ENCODE measurements at regions not wholly inside any gene's neighbourhood (a gene's known extent, or its start where the extent isn't known, plus 50 kb on each side); places are given as distances from the start of the nearest gene placed in this dataset.
"Not testable (repeated sequence)": the region's sequence is repeated elsewhere in the genome, so short reads cannot be mapped to it uniquely, and the experiment has no call there.

- Histone ChIP-seq H3K4me3 (ENCODE audit: low read depth, low read length, poor library complexity, severe bottlenecking) (no peak overlapping the region), H3K27ac (ENCODE audit: low read depth, low read length, poor library complexity, severe bottlenecking) (no peak overlapping the region), H3K9me3 (ENCODE audit: low read depth, low read length, poor library complexity, severe bottlenecking) (peaks cover 10% of the 10 kb centered on the region), H3K4me1 (ENCODE audit: insufficient read depth, low read length, poor library complexity, severe bottlenecking) (no peaks in the 10 kb centered on the region), H3K27me3 (replicated peaks; ENCODE audit: insufficient read depth, low read depth, low read length, poor library complexity) (no peaks in the 10 kb centered on the region), H3K36me3 (ENCODE audit: insufficient read depth, low read length, poor library complexity, severe bottlenecking) (no peaks in the 10 kb centered on the region)
- TF ChIP-seq, protein P1, sequence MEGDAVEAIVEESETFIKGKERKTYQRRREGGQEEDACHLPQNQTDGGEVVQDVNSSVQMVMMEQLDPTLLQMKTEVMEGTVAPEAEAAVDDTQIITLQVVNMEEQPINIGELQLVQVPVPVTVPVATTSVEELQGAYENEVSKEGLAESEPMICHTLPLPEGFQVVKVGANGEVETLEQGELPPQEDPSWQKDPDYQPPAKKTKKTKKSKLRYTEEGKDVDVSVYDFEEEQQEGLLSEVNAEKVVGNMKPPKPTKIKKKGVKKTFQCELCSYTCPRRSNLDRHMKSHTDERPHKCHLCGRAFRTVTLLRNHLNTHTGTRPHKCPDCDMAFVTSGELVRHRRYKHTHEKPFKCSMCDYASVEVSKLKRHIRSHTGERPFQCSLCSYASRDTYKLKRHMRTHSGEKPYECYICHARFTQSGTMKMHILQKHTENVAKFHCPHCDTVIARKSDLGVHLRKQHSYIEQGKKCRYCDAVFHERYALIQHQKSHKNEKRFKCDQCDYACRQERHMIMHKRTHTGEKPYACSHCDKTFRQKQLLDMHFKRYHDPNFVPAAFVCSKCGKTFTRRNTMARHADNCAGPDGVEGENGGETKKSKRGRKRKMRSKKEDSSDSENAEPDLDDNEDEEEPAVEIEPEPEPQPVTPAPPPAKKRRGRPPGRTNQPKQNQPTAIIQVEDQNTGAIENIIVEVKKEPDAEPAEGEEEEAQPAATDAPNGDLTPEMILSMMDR (conservative IDR thresholded peaks at IDR 0.05; ENCODE audit: low read depth, low read length), result no peak
- TF ChIP-seq EZH2 (IDR thresholded peaks at IDR 0.05; ENCODE audit: borderline replicate concordance, low read depth, low read length, poor library complexity, severe bottlenecking), result no peak
- no TSS peak for BruUV-seq (replicated peaks)
- intact Hi-C loops (cut with micrococcal nuclease; ENCODE audit: unreplicated experiment), result no loop called here
- ChIA-PET CTCF (no interaction called here), POLR2A (ENCODE audit: low non-redundant PET) (interaction anchor here (0.7 kb wide), 1 partner anchor 475 kb away, joined by 4 read pairs; no protein-coding TSS in a partner anchor)
- no peak for DNase-seq (ENCODE audit: low spot score)
Observed at GRCh38 chr11:49442669-49443068, 234.3 kb upstream of the FOLH1 start.

DNA sequence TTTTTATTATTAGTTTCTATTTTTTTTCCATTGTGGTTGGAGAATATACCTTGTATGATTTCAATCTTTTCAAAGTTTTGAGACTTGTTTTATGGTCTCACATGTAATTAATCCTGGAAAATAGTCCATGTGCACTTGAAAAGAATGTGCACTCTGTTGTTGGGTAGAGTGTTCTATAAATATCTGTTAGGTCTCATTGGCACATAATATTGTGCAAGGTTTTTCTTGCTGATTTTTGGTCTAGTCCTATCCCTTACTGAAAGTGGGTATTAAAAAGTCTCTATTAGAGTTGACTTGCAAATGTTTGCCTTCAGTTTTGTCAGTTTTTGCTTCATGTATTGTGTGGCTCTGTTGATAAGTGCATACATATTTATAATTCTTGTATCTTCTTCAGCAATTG lies 231.5 kb upstream of the FOLH1 start:
- H3K27ac ChIP-seq (ENCODE audit: low read depth, low read length, poor library complexity, severe bottlenecking); H3K9me3 ChIP-seq (ENCODE audit: low read depth, low read length, poor library complexity, severe bottlenecking); POLR2A ChIA-PET (ENCODE audit: low non-redundant PET); DNase-seq (ENCODE audit: low spot score); BruUV-seq (replicated peaks); CTCF ChIA-PET; H3K4me1 ChIP-seq (ENCODE audit: insufficient read depth, low read length, poor library complexity, severe bottlenecking); H3K27me3 ChIP-seq (replicated peaks; ENCODE audit: insufficient read depth, low read depth, low read length, poor library complexity); H3K36me3 ChIP-seq (ENCODE audit: insufficient read depth, low read length, poor library complexity, severe bottlenecking); intact Hi-C loops (cut with micrococcal nuclease; ENCODE audit: unreplicated experiment); H3K4me3 ChIP-seq (ENCODE audit: low read depth, low read length, poor library complexity, severe bottlenecking): not testable (repeated sequence)

DNA sequence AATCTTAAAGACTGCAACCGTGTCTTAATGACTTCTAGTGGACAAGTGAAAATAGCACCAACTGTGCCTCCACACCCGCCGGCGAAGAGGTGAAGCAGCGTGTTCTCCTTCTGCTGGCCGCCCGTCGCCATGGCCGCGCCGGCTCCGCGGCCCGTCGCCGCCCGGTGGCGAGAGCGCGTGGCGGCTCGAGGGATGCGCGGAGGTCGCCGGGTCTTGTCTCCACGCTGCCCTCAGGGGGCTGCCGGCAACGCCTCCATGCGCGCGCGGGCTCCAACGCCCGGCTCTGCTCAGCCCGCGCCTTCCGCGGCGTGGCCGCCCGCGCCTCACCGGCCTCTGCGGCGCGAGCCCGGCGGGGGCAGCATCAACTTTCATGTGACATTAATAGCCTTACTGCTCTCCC lies 225.9 kb upstream of the FOLH1 start:
- H3K36me3 ChIP-seq (ENCODE audit: insufficient read depth, low read length, poor library complexity, severe bottlenecking); CTCF ChIA-PET; H3K4me3 ChIP-seq (ENCODE audit: low read depth, low read length, poor library complexity, severe bottlenecking); DNase-seq (ENCODE audit: low spot score); H3K27me3 ChIP-seq (replicated peaks; ENCODE audit: insufficient read depth, low read depth, low read length, poor library complexity); intact Hi-C loops (cut with micrococcal nuclease; ENCODE audit: unreplicated experiment); H3K4me1 ChIP-seq (ENCODE audit: insufficient read depth, low read length, poor library complexity, severe bottlenecking); POLR2A ChIA-PET (ENCODE audit: low non-redundant PET); H3K27ac ChIP-seq (ENCODE audit: low read depth, low read length, poor library complexity, severe bottlenecking); BruUV-seq (replicated peaks); H3K9me3 ChIP-seq (ENCODE audit: low read depth, low read length, poor library complexity, severe bottlenecking): not testable (repeated sequence)

GRCh38 chr11:49432242-49432848 lies 223.9 kb upstream of the FOLH1 start:
- no peak overlapping the region for H3K27ac ChIP-seq (ENCODE audit: low read depth, low read length, poor library complexity, severe bottlenecking)
- no peaks in the 10 kb centered on the region for H3K36me3 ChIP-seq (ENCODE audit: insufficient read depth, low read length, poor library complexity, severe bottlenecking)
- H3K4me3 ChIP-seq (ENCODE audit: low read depth, low read length, poor library complexity, severe bottlenecking), result no peak overlapping the region
- intact Hi-C loops (cut with micrococcal nuclease; ENCODE audit: unreplicated experiment), result no loop called here
- no peak for TF ChIP-seq EZH2 (IDR thresholded peaks at IDR 0.05; ENCODE audit: borderline replicate concordance, low read depth, low read length, poor library complexity, severe bottlenecking)
- TF ChIP-seq, protein P1 (conservative IDR thresholded peaks at IDR 0.05; ENCODE audit: low read depth, low read length), result no peak
- CTCF ChIA-PET, result no interaction called here
- POLR2A ChIA-PET (ENCODE audit: low non-redundant PET), result no interaction called here
- peaks cover 10% of the 10 kb centered on the region for H3K9me3 ChIP-seq (ENCODE audit: low read depth, low read length, poor library complexity, severe bottlenecking)
- no peak for DNase-seq (ENCODE audit: low spot score)
- no TSS peak for BruUV-seq (replicated peaks)
- no peaks in the 10 kb centered on the region for H3K27me3 ChIP-seq (replicated peaks; ENCODE audit: insufficient read depth, low read depth, low read length, poor library complexity)
- no peaks in the 10 kb centered on the region for H3K4me1 ChIP-seq (ENCODE audit: insufficient read depth, low read length, poor library complexity, severe bottlenecking)
